ENCODE measurements at regions not wholly inside any gene's neighbourhood (a gene's known extent, or its start where the extent isn't known, plus 50 kb on each side); places are given as distances from the start of the nearest gene placed in this dataset.
A peak's percentile ranks its signal among the peaks of the same experiment; 100 is the strongest.

- WGBS, result 60% methylated on average over 1 of the region's 2 CpGs
- Histone ChIP-seq H3K23ac (ENCODE audit: low read length in 2 of 2) (no peak overlapping the region), H2AK5ac (ENCODE audit: low read length, severe bottlenecking) (no peak overlapping the region), H3K14ac (ENCODE audit: low read length in 2 of 2) (no peak overlapping the region), H3K9ac (ENCODE audit: low read length) (no peak overlapping the region), H2BK5ac (ENCODE audit: low read depth, low read length, poor library complexity, severe bottlenecking) (no peak overlapping the region), H3K36me3 (ENCODE audit: control insufficient read depth in 1 of 2, insufficient read depth in 2 of 2, low read depth in 1 of 2, low read length in 2 of 2) (no peaks in the 10 kb centered on the region), H4K91ac (ENCODE audit: low read length) (no peak overlapping the region), H2BK12ac (ENCODE audit: low read length in 2 of 2) (no peak overlapping the region), H3K4me2 (ENCODE audit: low read length, poor library complexity, severe bottlenecking) (no peak overlapping the region), H3K79me1 (replicated peaks; ENCODE audit: low read length, poor library complexity, severe bottlenecking) (no peaks in the 10 kb centered on the region), H3K4me1 (ENCODE audit: control insufficient read depth, insufficient read depth, low read depth, low read length) (peaks cover 3% of the 10 kb centered on the region), H3K9me3 (ENCODE audit: control insufficient read depth, low read length) (no peaks in the 10 kb centered on the region), H3K4me3 (ENCODE audit: insufficient read depth in 1 of 2, low read depth in 1 of 2, low read length in 2 of 2) (no peak overlapping the region), H3K4ac (ENCODE audit: low read depth in 1 of 2, low read length in 2 of 2) (no peak overlapping the region), H4K8ac (ENCODE audit: low read length) (no peak overlapping the region), H3K27me3 (ENCODE audit: control insufficient read depth in 1 of 2, insufficient read depth in 1 of 2, low read length in 2 of 2) (no peaks in the 10 kb centered on the region), H2BK15ac (ENCODE audit: low read depth, poor library complexity, severe bottlenecking) (no peak overlapping the region), H2AFZ (ENCODE audit: low read depth, low read length) (no peak overlapping the region), H3K18ac (ENCODE audit: low read depth in 1 of 2, low read length in 2 of 2) (no peak overlapping the region), H3K27ac (ENCODE audit: low read length, poor library complexity, severe bottlenecking) (no peak overlapping the region), H2BK120ac (ENCODE audit: low read depth, low read length) (no peak overlapping the region)
- no peak for DNase-seq
These were observed 488.7 kb upstream of the ID2 start for GRCh38 chr2:8193146-8193545.

- H3K27me3 ChIP-seq (ENCODE audit: control insufficient read depth in 1 of 2, insufficient read depth in 1 of 2, low read length in 2 of 2), result no peaks in the 10 kb centered on the region
- no peak overlapping the region for H3K27ac ChIP-seq (ENCODE audit: low read length, poor library complexity, severe bottlenecking)
- no peak overlapping the region for H2BK5ac ChIP-seq (ENCODE audit: low read depth, low read length, poor library complexity, severe bottlenecking)
- no peak overlapping the region for H3K4me2 ChIP-seq (ENCODE audit: low read length, poor library complexity, severe bottlenecking)
- H4K91ac ChIP-seq (ENCODE audit: low read length), result peak overlapping the region; percentile 55
- no peak overlapping the region for H3K18ac ChIP-seq (ENCODE audit: low read depth in 1 of 2, low read length in 2 of 2)
- no peak overlapping the region for H2BK15ac ChIP-seq (ENCODE audit: low read depth, poor library complexity, severe bottlenecking)
- H4K8ac ChIP-seq (ENCODE audit: low read length), result no peak overlapping the region
- no peaks in the 10 kb centered on the region for H3K9me3 ChIP-seq (ENCODE audit: control insufficient read depth, low read length)
- no peak overlapping the region for H2AFZ ChIP-seq (ENCODE audit: low read depth, low read length)
- H3K9ac ChIP-seq (ENCODE audit: low read length), result no peak overlapping the region
- H2AK5ac ChIP-seq (ENCODE audit: low read length, severe bottlenecking), result no peak overlapping the region
- no peaks in the 10 kb centered on the region for H3K79me1 ChIP-seq (replicated peaks; ENCODE audit: low read length, poor library complexity, severe bottlenecking)
- WGBS, result 58% methylated on average over 15 of the region's 15 CpGs
- H3K23ac ChIP-seq (ENCODE audit: low read length in 2 of 2), result no peak overlapping the region
- H3K14ac ChIP-seq (ENCODE audit: low read length in 2 of 2), result no peak overlapping the region
- H3K4ac ChIP-seq (ENCODE audit: low read depth in 1 of 2, low read length in 2 of 2), result no peak overlapping the region
- no peak overlapping the region for H2BK12ac ChIP-seq (ENCODE audit: low read length in 2 of 2)
- no peak overlapping the region for H3K4me3 ChIP-seq (ENCODE audit: insufficient read depth in 1 of 2, low read depth in 1 of 2, low read length in 2 of 2)
- no peaks in the 10 kb centered on the region for H3K36me3 ChIP-seq (ENCODE audit: control insufficient read depth in 1 of 2, insufficient read depth in 2 of 2, low read depth in 1 of 2, low read length in 2 of 2)
- no peak for DNase-seq
- H2BK120ac ChIP-seq (ENCODE audit: low read depth, low read length), result no peak overlapping the region
- H3K4me1 ChIP-seq (ENCODE audit: control insufficient read depth, insufficient read depth, low read depth, low read length), result peaks cover 3% of the 10 kb centered on the region
These were observed 487.9 kb upstream of the ID2 start for GRCh38 chr2:8193686-8194615.

GRCh38 chr2:8195784-8196183 lies 486.1 kb upstream of the ID2 start:
- no peak for DNase-seq
- H3K14ac ChIP-seq (ENCODE audit: low read length in 2 of 2), result no peak overlapping the region
- no peaks in the 10 kb centered on the region for H3K79me1 ChIP-seq (replicated peaks; ENCODE audit: low read length, poor library complexity, severe bottlenecking)
- no peak overlapping the region for H2BK120ac ChIP-seq (ENCODE audit: low read depth, low read length)
- no peak overlapping the region for H2BK5ac ChIP-seq (ENCODE audit: low read depth, low read length, poor library complexity, severe bottlenecking)
- no peaks in the 10 kb centered on the region for H3K36me3 ChIP-seq (ENCODE audit: control insufficient read depth in 1 of 2, insufficient read depth in 2 of 2, low read depth in 1 of 2, low read length in 2 of 2)
- no peak overlapping the region for H3K4me3 ChIP-seq (ENCODE audit: insufficient read depth in 1 of 2, low read depth in 1 of 2, low read length in 2 of 2)
- no peak overlapping the region for H3K23ac ChIP-seq (ENCODE audit: low read length in 2 of 2)
- H3K4me1 ChIP-seq (ENCODE audit: control insufficient read depth, insufficient read depth, low read depth, low read length), result peaks cover 3% of the 10 kb centered on the region
- H2AK5ac ChIP-seq (ENCODE audit: low read length, severe bottlenecking), result no peak overlapping the region
- H3K27ac ChIP-seq (ENCODE audit: low read length, poor library complexity, severe bottlenecking), result no peak overlapping the region
- H3K27me3 ChIP-seq (ENCODE audit: control insufficient read depth in 1 of 2, insufficient read depth in 1 of 2, low read length in 2 of 2), result no peaks in the 10 kb centered on the region
- no peak overlapping the region for H3K9ac ChIP-seq (ENCODE audit: low read length)
- no peak overlapping the region for H2BK15ac ChIP-seq (ENCODE audit: low read depth, poor library complexity, severe bottlenecking)
- no peaks in the 10 kb centered on the region for H3K9me3 ChIP-seq (ENCODE audit: control insufficient read depth, low read length)
- H2BK12ac ChIP-seq (ENCODE audit: low read length in 2 of 2), result no peak overlapping the region
- H2AFZ ChIP-seq (ENCODE audit: low read depth, low read length), result no peak overlapping the region
- H4K91ac ChIP-seq (ENCODE audit: low read length), result no peak overlapping the region
- no peak overlapping the region for H4K8ac ChIP-seq (ENCODE audit: low read length)
- no CpG with 5 or more reads among the region's 1 CpG for WGBS
- no peak overlapping the region for H3K4ac ChIP-seq (ENCODE audit: low read depth in 1 of 2, low read length in 2 of 2)
- H3K4me2 ChIP-seq (ENCODE audit: low read length, poor library complexity, severe bottlenecking), result no peak overlapping the region
- no peak overlapping the region for H3K18ac ChIP-seq (ENCODE audit: low read depth in 1 of 2, low read length in 2 of 2)

GRCh38 chr2:8196316-8196715 lies 485.5 kb upstream of the ID2 start:
- Histone ChIP-seq H3K4me2 (ENCODE audit: low read length, poor library complexity, severe bottlenecking) (no peak overlapping the region), H4K91ac (ENCODE audit: low read length) (no peak overlapping the region), H3K27ac (ENCODE audit: low read length, poor library complexity, severe bottlenecking) (no peak overlapping the region), H3K27me3 (ENCODE audit: control insufficient read depth in 1 of 2, insufficient read depth in 1 of 2, low read length in 2 of 2) (no peaks in the 10 kb centered on the region), H3K4me1 (ENCODE audit: control insufficient read depth, insufficient read depth, low read depth, low read length) (peaks cover 3% of the 10 kb centered on the region), H3K4ac (ENCODE audit: low read depth in 1 of 2, low read length in 2 of 2) (no peak overlapping the region), H2AK5ac (ENCODE audit: low read length, severe bottlenecking) (no peak overlapping the region), H2BK5ac (ENCODE audit: low read depth, low read length, poor library complexity, severe bottlenecking) (no peak overlapping the region), H3K9me3 (ENCODE audit: control insufficient read depth, low read length) (no peaks in the 10 kb centered on the region), H4K8ac (ENCODE audit: low read length) (no peak overlapping the region), H2AFZ (ENCODE audit: low read depth, low read length) (no peak overlapping the region), H3K4me3 (ENCODE audit: insufficient read depth in 1 of 2, low read depth in 1 of 2, low read length in 2 of 2) (no peak overlapping the region), H2BK15ac (ENCODE audit: low read depth, poor library complexity, severe bottlenecking) (no peak overlapping the region), H2BK12ac (ENCODE audit: low read length in 2 of 2) (no peak overlapping the region), H2BK120ac (ENCODE audit: low read depth, low read length) (no peak overlapping the region), H3K18ac (ENCODE audit: low read depth in 1 of 2, low read length in 2 of 2) (no peak overlapping the region), H3K36me3 (ENCODE audit: control insufficient read depth in 1 of 2, insufficient read depth in 2 of 2, low read depth in 1 of 2, low read length in 2 of 2) (no peaks in the 10 kb centered on the region), H3K79me1 (replicated peaks; ENCODE audit: low read length, poor library complexity, severe bottlenecking) (no peaks in the 10 kb centered on the region), H3K9ac (ENCODE audit: low read length) (no peak overlapping the region), H3K14ac (ENCODE audit: low read length in 2 of 2) (no peak overlapping the region), H3K23ac (ENCODE audit: low read length in 2 of 2) (no peak overlapping the region)
- 83% methylated on average over 1 of the region's 3 CpGs for WGBS
- DNase-seq, result no peak

All from mesenchymal stem cell (in vitro differentiated cells and primary cell).